GM21390 (cell line): ENCODE measurements at regions not wholly inside any gene's neighbourhood (a gene's known extent, or its start where the extent isn't known, plus 50 kb on each side); places are given as distances from the start of the nearest gene placed in this dataset.
"Not testable (repeated sequence)": the region's sequence is repeated elsewhere in the genome, so short reads cannot be mapped to it uniquely, and the experiment has no call there.

Source experiments
- ATAC-seq: cut with Tn5 transposase; IDR thresholded peaks from one replicate; pipeline ENCODE4 v1.9.1; 2021; ENCODE audit not compliant: unreplicated experiment

GRCh38 chr17:37859451-37859850 lies 64.8 kb upstream of the TBC1D3K start:
- ATAC-seq, result no peak

- ATAC-seq, result not testable (repeated sequence)
These were observed 65.8 kb upstream of the TBC1D3K start for GRCh38 chr17:37858391-37858790.

GRCh38 chr17:37856245-37856644 lies 68.0 kb upstream of the TBC1D3K start:
- ATAC-seq, result no peak

- ATAC-seq, result no peak
These were observed 74.6 kb upstream of the TBC1D3K start for GRCh38 chr17:37849617-37849972.

- ATAC-seq, result no peak
These were observed 75.3 kb upstream of the TBC1D3K start for GRCh38 chr17:37848690-37849616.

GRCh38 chr17:37847811-37848331 lies 76.3 kb upstream of the TBC1D3K start:
- no peak for ATAC-seq

- ATAC-seq, result no peak
These were observed 77.1 kb upstream of the TBC1D3K start for GRCh38 chr17:37847102-37847501.

GRCh38 chr17:37844977-37845293 lies 79.3 kb upstream of the TBC1D3K start:
- ATAC-seq, result no peak

GRCh38 chr17:37844158-37844976 lies 79.8 kb upstream of the TBC1D3K start:
- ATAC-seq, result peak; percentile 53

- ATAC-seq, result no peak
These were observed 81.8 kb upstream of the TBC1D3K start for GRCh38 chr17:37842401-37842800.

- no peak for ATAC-seq
These were observed 83.0 kb upstream of the TBC1D3K start for GRCh38 chr17:37841232-37841631.

GRCh38 chr17:37840576-37840975 lies 83.6 kb upstream of the TBC1D3K start:
- ATAC-seq, result no peak

GRCh38 chr17:37839196-37839978 lies 84.8 kb upstream of the TBC1D3K start:
- ATAC-seq, result no peak

GRCh38 chr17:37838276-37838675 lies 85.9 kb upstream of the TBC1D3K start:
- no peak for ATAC-seq

- no peak for ATAC-seq
These were observed 87.6 kb upstream of the TBC1D3K start for GRCh38 chr17:37836593-37836992.

- ATAC-seq, result no peak
These were observed 89.3 kb upstream of the HNF1B start for GRCh38 chr17:37834168-37834567.

GRCh38 chr17:37833237-37833859 lies 88.5 kb upstream of the HNF1B start:
- no peak for ATAC-seq

- ATAC-seq, result no peak
These were observed 87.1 kb upstream of the HNF1B start for GRCh38 chr17:37831986-37832385.

- ATAC-seq, result no peak
These were observed 86.6 kb upstream of the HNF1B start for GRCh38 chr17:37831492-37831891.

- ATAC-seq, result no peak
These were observed 85.5 kb upstream of the HNF1B start for GRCh38 chr17:37830151-37830993.
